ENCODE measurements at regions not wholly inside any gene's neighbourhood (a gene's known extent, or its start where the extent isn't known, plus 50 kb on each side); places are given as distances from the start of the nearest gene placed in this dataset.
"Not testable (repeated sequence)": the region's sequence is repeated elsewhere in the genome, so short reads cannot be mapped to it uniquely, and the experiment has no call there.

DNA sequence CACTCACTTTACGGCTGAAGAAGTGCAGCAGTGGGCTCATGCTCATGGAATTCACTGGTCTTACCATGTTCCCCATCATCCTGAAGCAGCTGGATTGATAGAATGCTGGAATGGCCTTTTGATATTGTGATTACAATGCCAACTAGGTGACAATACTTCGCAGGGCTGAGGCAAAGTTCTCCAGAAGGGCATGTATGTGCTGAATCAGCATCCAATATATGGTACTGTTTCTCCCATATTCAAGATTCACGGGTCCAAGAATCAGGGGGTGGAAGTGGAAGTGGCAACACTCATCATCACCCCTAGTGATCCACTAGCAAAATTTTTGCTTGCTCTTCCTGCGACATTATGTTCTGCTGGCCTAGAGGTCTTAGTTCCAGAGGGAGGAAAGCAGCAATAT is 353.3 kb downstream of the C12orf75 start:
- intact Hi-C loops (cut with micrococcal nuclease); DNase-seq; H3K27me3 Mint-ChIP-seq (ENCODE audit: low read depth); CTCF ChIA-PET; H3K27ac Mint-ChIP-seq; H3K36me3 Mint-ChIP-seq (ENCODE audit: low read depth); H3K4me3 Mint-ChIP-seq; H3K9me3 Mint-ChIP-seq; H3K4me1 Mint-ChIP-seq (ENCODE audit: low read depth): not testable (repeated sequence)

DNA sequence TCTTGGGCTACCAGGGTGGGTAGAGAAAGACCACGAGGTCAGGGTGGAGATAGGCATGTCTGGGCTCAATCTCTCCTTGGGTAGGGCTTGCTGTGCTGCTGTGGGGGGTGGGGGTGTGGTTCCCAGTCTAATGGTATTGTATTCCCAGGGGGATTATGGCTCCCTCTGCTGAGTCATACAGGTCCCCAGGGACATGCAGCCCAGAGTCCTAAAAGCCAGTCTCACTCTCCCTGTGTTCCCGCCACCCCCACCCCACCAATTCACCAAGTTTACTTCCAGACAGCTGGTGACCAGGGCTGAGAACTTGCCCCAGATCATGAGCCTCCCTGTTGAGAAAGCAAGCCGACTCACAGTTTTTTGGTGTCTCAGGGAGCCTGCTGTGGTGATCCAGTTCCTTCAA is 367.6 kb downstream of the C12orf75 start:
- intact Hi-C loops (cut with micrococcal nuclease), result no loop called here
- Mint-ChIP-seq H3K9me3 (peaks cover 8% of the 10 kb centered on the region), H3K4me1 (ENCODE audit: low read depth) (no peaks in the 10 kb centered on the region), H3K36me3 (ENCODE audit: low read depth) (no peaks in the 10 kb centered on the region), H3K4me3 (no peak overlapping the region), H3K27ac (no peak overlapping the region), H3K27me3 (ENCODE audit: low read depth) (peaks cover 6% of the 10 kb centered on the region)
- no peak for DNase-seq
- CTCF ChIA-PET, result no interaction called here

DNA sequence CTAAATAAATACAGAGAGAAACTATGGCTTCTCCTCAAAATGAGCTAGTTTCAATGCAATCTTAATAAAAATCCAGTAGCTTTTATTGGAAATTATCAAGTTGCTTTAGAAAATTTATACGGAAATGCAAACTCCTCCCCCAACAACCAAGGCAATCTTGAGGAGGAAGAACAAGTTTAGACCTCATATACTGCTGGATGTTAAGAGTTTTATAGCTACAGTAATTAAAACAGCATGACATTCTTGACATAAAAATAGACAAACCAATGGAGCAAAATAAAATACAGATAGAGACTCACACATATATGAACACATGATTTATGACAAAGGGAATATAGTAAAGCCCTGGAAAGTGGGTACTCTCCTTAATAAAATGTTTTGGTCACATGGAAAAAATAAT is 368.7 kb downstream of the C12orf75 start:
- DNase-seq, result no peak
- H3K9me3 Mint-ChIP-seq, result peaks cover 8% of the 10 kb centered on the region
- H3K4me3 Mint-ChIP-seq, result no peak overlapping the region
- CTCF ChIA-PET, result no interaction called here
- H3K4me1 Mint-ChIP-seq (ENCODE audit: low read depth), result no peaks in the 10 kb centered on the region
- peaks cover 6% of the 10 kb centered on the region for H3K27me3 Mint-ChIP-seq (ENCODE audit: low read depth)
- no peaks in the 10 kb centered on the region for H3K36me3 Mint-ChIP-seq (ENCODE audit: low read depth)
- H3K27ac Mint-ChIP-seq, result no peak overlapping the region
- intact Hi-C loops (cut with micrococcal nuclease), result no loop called here

DNA sequence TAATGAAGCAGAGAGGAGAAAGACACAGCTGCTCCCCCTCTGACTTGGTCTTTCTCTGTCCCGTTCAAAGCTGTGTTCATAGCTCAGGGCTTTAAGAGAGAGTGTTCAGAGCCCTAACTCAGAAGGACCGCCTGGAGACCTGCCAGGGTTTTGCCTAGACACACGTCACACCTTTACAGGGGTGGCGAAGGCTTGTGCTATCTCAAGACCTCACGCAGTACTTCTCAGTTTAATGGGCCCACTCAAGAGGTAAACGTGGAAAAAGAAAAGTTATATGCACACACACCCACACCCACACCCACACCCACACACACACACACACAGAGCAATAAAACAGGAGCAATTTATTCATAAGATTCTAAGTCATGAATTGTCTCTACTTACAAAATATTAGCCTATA is 374.3 kb downstream of the C12orf75 start:
- Mint-ChIP-seq H3K27ac (no peak overlapping the region), H3K9me3 (no peaks in the 10 kb centered on the region), H3K4me3 (no peak overlapping the region), H3K4me1 (ENCODE audit: low read depth) (no peaks in the 10 kb centered on the region), H3K36me3 (ENCODE audit: low read depth) (no peaks in the 10 kb centered on the region), H3K27me3 (ENCODE audit: low read depth) (peaks cover 4% of the 10 kb centered on the region)
- DNase-seq, result no peak
- intact Hi-C loops (cut with micrococcal nuclease), result loop anchor here (1.0 to 5.0 kb wide), 2 partner anchors 432 to 518 kb away; no protein-coding TSS in a partner anchor
- CTCF ChIA-PET, result no interaction called here

DNA sequence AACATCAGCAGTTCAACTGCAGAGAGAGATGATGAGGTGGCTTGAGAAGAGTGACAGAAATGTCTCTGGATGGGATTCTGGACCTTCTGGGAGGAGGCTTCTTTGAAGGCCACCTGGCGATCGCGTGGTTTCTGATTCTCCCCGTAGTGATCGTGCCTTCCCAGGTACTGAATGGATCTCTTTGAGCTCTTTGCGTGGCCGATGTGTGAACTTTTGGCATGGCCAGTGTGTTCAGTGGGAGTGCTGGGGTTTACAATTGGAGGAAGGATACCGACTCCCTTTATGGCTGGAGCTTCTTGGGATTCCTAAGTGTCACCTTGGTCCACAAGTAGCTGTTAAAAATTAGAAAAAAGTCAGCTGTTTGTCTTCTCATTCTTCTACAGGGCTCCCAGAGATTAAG is 374.7 kb downstream of the C12orf75 start:
- intact Hi-C loops (cut with micrococcal nuclease), result loop anchor here (1.0 to 5.0 kb wide), 2 partner anchors 431 to 517 kb away; no protein-coding TSS in a partner anchor
- no peaks in the 10 kb centered on the region for H3K9me3 Mint-ChIP-seq
- CTCF ChIA-PET, result no interaction called here
- no peak overlapping the region for H3K4me3 Mint-ChIP-seq
- H3K27me3 Mint-ChIP-seq (ENCODE audit: low read depth), result peaks cover 4% of the 10 kb centered on the region
- no peak for DNase-seq
- H3K4me1 Mint-ChIP-seq (ENCODE audit: low read depth), result no peaks in the 10 kb centered on the region
- H3K36me3 Mint-ChIP-seq (ENCODE audit: low read depth), result no peaks in the 10 kb centered on the region
- no peak overlapping the region for H3K27ac Mint-ChIP-seq

DNA sequence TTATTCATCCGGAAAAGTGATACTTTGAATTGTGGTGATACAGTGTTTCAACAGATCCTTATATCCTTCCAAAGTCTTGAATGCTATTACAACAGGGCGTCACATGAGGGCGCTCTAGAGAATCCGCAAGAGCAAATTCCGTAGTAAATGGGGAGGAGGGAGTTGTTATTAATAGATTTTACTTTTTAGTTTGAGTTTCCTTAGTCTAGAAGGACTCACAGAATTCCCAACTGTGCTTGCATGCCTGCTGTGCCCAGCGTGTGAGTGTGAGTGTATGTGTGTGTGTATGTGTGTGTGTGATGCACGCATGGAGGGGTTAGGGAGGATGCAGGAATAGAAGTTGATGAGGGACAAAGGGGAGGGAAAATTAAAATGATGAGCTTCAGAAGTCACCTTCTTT is 375.3 kb downstream of the C12orf75 start:
- H3K9me3 Mint-ChIP-seq, result no peaks in the 10 kb centered on the region
- CTCF ChIA-PET, result interaction anchor here (0.7 kb wide), 1 partner anchor 353 kb away, joined by 3 read pairs; no protein-coding TSS in a partner anchor
- intact Hi-C loops (cut with micrococcal nuclease), result loop anchor here (1.0 to 5.0 kb wide), 2 partner anchors 431 to 517 kb away; no protein-coding TSS in a partner anchor

DNA sequence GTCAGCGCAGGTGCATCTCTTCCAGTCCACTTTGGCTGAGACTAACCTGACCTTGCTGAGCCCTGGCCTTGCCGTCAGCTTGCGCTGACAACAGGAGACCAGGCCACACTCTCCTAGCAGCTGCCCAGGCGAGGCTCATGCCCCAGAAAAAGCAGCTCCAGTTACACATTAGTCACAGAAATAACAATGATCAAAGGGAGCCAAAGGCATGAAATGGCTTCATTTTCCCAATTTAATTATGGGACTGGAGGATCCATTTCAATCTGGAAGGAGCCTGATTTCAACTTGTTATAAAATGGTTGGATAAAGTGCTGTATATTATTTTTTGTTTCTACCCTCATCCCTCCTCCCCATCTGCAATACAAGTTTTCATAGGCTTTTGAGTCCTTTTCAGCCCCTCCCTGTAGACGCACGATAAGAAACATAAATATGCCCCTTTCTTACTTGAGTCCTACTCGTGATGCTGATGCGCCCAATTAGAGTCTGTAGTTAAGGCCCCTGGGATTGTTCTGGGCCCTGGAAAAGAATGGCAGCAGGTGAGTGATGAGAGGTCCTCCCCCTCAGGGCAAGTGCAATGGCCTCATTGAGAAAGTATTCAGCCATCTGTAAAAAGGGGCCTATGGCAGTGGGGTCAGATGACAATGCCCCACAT is 376.0 kb downstream of the C12orf75 start:
- CTCF ChIA-PET, result interaction anchor here (0.7 kb wide), 1 partner anchor 354 kb away, joined by 3 read pairs; no protein-coding TSS in a partner anchor

More for the DNA sequence above, 375.3 kb downstream of the C12orf75 start:
- no peaks in the 10 kb centered on the region for H3K36me3 Mint-ChIP-seq (ENCODE audit: low read depth)
- DNase-seq, result peak; percentile 24
- H3K4me1 Mint-ChIP-seq (ENCODE audit: low read depth), result no peaks in the 10 kb centered on the region
- peaks cover 4% of the 10 kb centered on the region for H3K27me3 Mint-ChIP-seq (ENCODE audit: low read depth)
- no peak overlapping the region for H3K4me3 Mint-ChIP-seq
- H3K27ac Mint-ChIP-seq, result no peak overlapping the region

DNA sequence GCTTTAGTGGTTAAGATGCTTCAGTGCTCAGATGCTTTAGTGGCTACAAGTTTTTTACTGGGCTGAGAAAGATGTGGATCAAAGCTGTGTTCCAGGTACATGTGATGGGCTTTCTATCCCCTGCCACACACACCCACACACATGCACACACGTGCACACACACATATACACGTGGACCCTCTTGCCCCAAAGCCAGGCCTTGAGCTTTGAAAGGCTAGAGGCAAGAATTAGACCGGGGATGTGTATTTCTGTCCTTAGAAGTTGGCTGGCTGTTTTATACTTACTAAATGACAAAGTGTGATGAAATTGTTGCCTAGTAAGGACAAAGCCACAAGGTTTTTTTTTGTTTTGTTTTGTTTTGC is 376.5 kb downstream of the C12orf75 start:
- no peak for DNase-seq
- H3K4me1 Mint-ChIP-seq (ENCODE audit: low read depth), result no peaks in the 10 kb centered on the region
- no peaks in the 10 kb centered on the region for H3K36me3 Mint-ChIP-seq (ENCODE audit: low read depth)
- H3K27me3 Mint-ChIP-seq (ENCODE audit: low read depth), result peaks cover 4% of the 10 kb centered on the region
- CTCF ChIA-PET, result no interaction called here
- no peaks in the 10 kb centered on the region for H3K9me3 Mint-ChIP-seq
- no peak overlapping the region for H3K4me3 Mint-ChIP-seq
- intact Hi-C loops (cut with micrococcal nuclease), result loop anchor here (5.0 kb wide), 1 partner anchor 515 kb away; no protein-coding TSS in a partner anchor
- H3K27ac Mint-ChIP-seq, result no peak overlapping the region

More for the DNA sequence above, 376.0 kb downstream of the C12orf75 start:
- H3K27me3 Mint-ChIP-seq (ENCODE audit: low read depth), result peaks cover 4% of the 10 kb centered on the region
- no peaks in the 10 kb centered on the region for H3K36me3 Mint-ChIP-seq (ENCODE audit: low read depth)
- no peaks in the 10 kb centered on the region for H3K4me1 Mint-ChIP-seq (ENCODE audit: low read depth)
- no peaks in the 10 kb centered on the region for H3K9me3 Mint-ChIP-seq
- no peak overlapping the region for H3K27ac Mint-ChIP-seq
- no peak for DNase-seq
- no peak overlapping the region for H3K4me3 Mint-ChIP-seq
- intact Hi-C loops (cut with micrococcal nuclease), result loop anchor here (5.0 kb wide), 1 partner anchor 516 kb away; no protein-coding TSS in a partner anchor

DNA sequence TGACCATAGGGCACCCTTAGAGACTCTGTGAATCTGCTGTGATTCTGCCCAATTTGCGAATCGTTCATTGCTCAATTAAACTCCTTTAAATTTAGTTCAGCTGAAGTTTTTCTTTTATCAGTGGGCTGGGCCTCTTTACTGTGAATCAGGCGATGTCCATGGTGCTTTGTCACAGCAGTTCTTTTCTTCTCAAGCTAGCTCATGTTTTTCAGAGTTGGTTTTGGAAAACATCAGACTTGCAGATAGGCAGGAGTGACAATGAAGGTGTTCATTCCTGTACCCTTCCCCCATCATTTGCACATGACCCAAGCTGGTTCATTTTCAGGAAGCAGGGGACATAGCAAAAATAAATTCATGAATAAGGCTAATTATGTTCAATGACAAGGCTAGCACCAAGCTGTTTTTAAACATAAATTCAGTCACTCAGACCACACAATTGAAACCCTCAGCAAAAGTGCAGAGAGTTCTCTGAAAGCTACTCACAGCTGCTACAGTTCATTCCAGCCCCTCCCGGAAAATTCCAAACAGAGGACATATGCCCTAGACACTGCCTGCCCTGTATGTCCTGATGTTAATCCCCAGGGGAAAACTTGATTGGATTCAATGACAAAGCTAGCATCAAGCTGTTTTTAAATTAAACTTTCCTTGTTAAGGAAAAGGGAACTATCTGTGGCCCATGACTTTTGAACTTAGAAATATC is 383.3 kb downstream of the C12orf75 start:
- H3K27ac Mint-ChIP-seq, result no peak overlapping the region
- intact Hi-C loops (cut with micrococcal nuclease), result no loop called here
- no peaks in the 10 kb centered on the region for H3K9me3 Mint-ChIP-seq
- CTCF ChIA-PET, result no interaction called here
- no peak for DNase-seq
- H3K27me3 Mint-ChIP-seq (ENCODE audit: low read depth), result peaks cover 6% of the 10 kb centered on the region
- no peak overlapping the region for H3K4me3 Mint-ChIP-seq
- no peaks in the 10 kb centered on the region for H3K4me1 Mint-ChIP-seq (ENCODE audit: low read depth)
- H3K36me3 Mint-ChIP-seq (ENCODE audit: low read depth), result no peaks in the 10 kb centered on the region

DNA sequence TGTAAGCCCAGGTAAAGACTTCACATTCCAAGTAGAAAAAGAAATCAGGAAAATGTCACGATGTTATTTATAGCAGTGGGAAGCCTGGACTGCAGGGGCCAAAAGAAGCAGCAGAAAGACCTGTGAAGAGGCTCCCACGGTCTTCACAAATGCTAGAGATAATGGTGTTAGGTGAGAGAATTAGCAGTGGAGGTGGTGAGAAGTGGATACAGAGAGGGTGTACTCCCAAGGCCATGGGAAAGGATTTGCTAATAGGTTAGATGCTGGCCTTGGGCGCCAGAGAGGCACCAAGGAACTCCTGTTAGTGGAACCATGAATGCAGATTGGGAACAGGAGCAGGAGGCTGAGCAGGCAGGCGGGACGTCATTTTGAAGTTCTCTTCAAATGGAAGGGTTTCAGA is 386.1 kb downstream of the C12orf75 start:
- no peak for DNase-seq
- Mint-ChIP-seq H3K36me3 (ENCODE audit: low read depth) (no peaks in the 10 kb centered on the region), H3K27ac (no peak overlapping the region), H3K4me1 (ENCODE audit: low read depth) (no peaks in the 10 kb centered on the region), H3K27me3 (ENCODE audit: low read depth) (peaks cover 13% of the 10 kb centered on the region), H3K4me3 (no peak overlapping the region), H3K9me3 (no peaks in the 10 kb centered on the region)
- CTCF ChIA-PET, result no interaction called here
- intact Hi-C loops (cut with micrococcal nuclease), result no loop called here

DNA sequence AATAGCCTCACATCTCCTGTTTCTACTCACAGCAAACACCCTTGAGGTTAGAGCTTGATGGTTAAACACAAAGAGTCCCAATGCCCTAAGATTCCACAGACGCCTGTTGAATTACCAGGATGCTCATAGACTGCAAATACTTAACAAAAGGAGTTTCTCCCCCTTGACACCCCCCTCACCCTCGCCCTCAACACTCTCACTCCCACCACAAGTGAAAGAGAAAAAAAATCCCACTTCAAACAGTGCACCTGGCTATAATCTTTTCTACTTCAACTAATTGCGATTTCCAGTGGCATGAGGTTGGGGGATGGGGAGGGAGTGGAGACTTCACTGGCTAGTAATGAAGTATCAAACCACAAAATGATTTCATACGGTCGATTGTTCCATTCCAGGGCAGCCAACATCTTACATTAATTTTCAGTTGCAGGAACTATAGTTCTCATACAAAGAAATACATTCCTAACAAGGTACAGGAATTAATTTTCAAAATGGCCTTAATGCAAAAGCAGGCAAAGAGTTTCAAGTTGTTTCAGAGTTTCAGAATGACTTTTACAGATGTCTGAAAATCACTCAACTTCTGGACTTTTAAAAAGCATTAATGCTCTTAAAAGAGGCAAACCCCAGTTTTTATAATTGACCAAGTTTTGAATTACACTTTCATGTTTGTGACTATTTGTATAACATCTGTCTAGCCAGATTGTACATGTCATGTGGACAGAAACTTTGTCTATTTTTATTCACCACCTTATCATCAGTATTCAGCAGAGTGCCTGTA is 390.7 kb downstream of the C12orf75 start:
- H3K36me3 Mint-ChIP-seq (ENCODE audit: low read depth), result no peaks in the 10 kb centered on the region
- no peak for DNase-seq
- peaks cover 13% of the 10 kb centered on the region for H3K27me3 Mint-ChIP-seq (ENCODE audit: low read depth)
- no peaks in the 10 kb centered on the region for H3K4me1 Mint-ChIP-seq (ENCODE audit: low read depth)
- no peak overlapping the region for H3K4me3 Mint-ChIP-seq
- intact Hi-C loops (cut with micrococcal nuclease), result no loop called here
- H3K9me3 Mint-ChIP-seq, result no peaks in the 10 kb centered on the region
- CTCF ChIA-PET, result no interaction called here
- no peak overlapping the region for H3K27ac Mint-ChIP-seq

DNA sequence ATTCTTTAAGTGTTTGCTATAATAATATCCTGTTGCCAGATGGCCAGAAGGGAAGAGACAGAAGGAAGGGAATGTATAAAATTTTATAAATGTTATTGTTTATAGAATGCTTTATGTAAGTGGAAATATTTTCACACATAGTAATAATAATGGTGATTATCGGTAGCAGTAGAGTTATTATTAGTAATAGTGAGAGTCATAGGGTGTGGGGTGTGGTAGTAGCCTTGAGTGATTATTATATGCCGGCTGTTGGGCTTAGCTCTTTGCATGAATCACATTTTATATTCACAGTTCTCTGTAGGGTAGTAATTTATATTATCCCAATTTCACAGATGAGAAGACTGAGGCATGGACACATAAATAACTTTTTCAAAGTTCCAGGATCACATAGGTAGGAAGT is 391.4 kb downstream of the C12orf75 start:
- DNase-seq, result no peak
- Mint-ChIP-seq H3K27me3 (ENCODE audit: low read depth) (peaks cover 11% of the 10 kb centered on the region), H3K36me3 (ENCODE audit: low read depth) (no peaks in the 10 kb centered on the region), H3K9me3 (no peaks in the 10 kb centered on the region), H3K4me3 (no peak overlapping the region), H3K27ac (no peak overlapping the region), H3K4me1 (ENCODE audit: low read depth) (no peaks in the 10 kb centered on the region)
- CTCF ChIA-PET, result no interaction called here
- intact Hi-C loops (cut with micrococcal nuclease), result no loop called here

Measured in activated naive CD4-positive, alpha-beta T cell treated with anti-CD3 and anti-CD28 coated beads for 36 hours (primary cell).